NOMO-1 treated with DMSO at 0.1 percent for 48 hours (cell line): ENCODE measurements at regions not wholly inside any gene's neighbourhood (a gene's known extent, or its start where the extent isn't known, plus 50 kb on each side); places are given as distances from the start of the nearest gene placed in this dataset.
A peak's percentile ranks its signal among the peaks of the same experiment; 100 is the strongest.

Source experiments
- DNase-seq: peaks from one replicate; lab custom pipeline; 2025; ENCODE audit not compliant: unreplicated experiment; lab: John Stamatoyannopoulos, UW

- DNase-seq: no peak
These were observed 65.2 kb upstream of the RSPO3 start for GRCh38 chr6:127053032-127053874.

DNA sequence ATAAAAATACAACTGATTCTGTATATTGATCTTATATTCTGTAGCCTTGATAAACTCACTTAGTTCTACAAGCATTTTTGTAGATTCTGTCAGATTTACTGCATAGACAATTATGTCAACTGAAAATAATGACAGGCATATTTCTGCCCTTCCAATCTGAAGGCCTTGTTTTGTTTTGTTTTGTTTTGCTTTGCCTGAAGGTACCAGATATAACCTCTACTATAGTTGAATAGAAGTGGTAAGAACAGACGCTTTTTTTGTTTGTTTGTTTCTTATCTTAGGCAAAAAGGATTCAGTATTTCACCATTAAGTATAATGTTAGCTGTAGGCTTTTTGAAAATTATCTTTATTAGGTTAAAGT lies 64.6 kb upstream of the RSPO3 start:
- DNase-seq: no peak

GRCh38 chr6:127058027-127058426 lies 60.4 kb upstream of the RSPO3 start:
- DNase-seq: no peak

DNA sequence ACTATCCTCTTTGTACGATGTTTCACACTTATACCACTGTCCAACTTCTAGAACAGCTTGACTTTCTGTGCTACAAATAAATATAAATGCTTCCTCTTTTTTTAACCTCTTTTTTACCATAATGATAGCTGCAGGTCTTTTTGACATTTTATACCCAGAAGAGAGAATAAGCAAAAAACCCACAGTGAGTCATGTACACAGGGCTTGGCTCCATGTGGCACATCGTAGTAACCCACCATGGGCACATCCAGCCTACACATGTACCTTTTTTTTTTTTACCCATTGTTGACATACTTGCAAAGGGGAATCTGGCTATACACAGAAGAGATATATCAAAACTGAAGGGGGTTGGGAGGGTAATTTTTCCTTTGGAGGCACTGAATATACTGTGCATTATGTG lies 59.5 kb upstream of the RSPO3 start:
- peak; percentile 10 for DNase-seq
